HG02870 (cell line): ENCODE measurements at regions not wholly inside any gene's neighbourhood (a gene's known extent, or its start where the extent isn't known, plus 50 kb on each side); places are given as distances from the start of the nearest gene placed in this dataset.
"Not testable (repeated sequence)": the region's sequence is repeated elsewhere in the genome, so short reads cannot be mapped to it uniquely, and the experiment has no call there.

ENCODE experiments used
- ATAC-seq: cut with Tn5 transposase; IDR thresholded peaks from one replicate; pipeline ENCODE4 v1.9.1; 2021; ENCODE audit warnings: mild to moderate bottlenecking, moderate library complexity; ENCODE audit not compliant: unreplicated experiment

GRCh38 chr7:25069900-25070443 is 55.1 kb downstream of the CYCS start:
- no peak for ATAC-seq

- ATAC-seq: no peak
These were observed 56.4 kb downstream of the CYCS start for GRCh38 chr7:25068502-25069213.

GRCh38 chr7:25067726-25068501 is 57.1 kb downstream of the CYCS start:
- ATAC-seq: no peak

GRCh38 chr7:25066253-25066652 is 58.8 kb downstream of the CYCS start:
- ATAC-seq: no peak

- no peak for ATAC-seq
These were observed 62.7 kb downstream of the CYCS start for GRCh38 chr7:25062380-25062779.

GRCh38 chr7:25060487-25061055 is 64.5 kb downstream of the CYCS start:
- no peak for ATAC-seq

GRCh38 chr7:25059576-25059975 is 65.5 kb downstream of the CYCS start:
- no peak for ATAC-seq

- ATAC-seq: no peak
These were observed 68.7 kb downstream of the CYCS start for GRCh38 chr7:25056368-25056767.

- no peak for ATAC-seq
These were observed 69.4 kb downstream of the CYCS start for GRCh38 chr7:25055520-25056220.

GRCh38 chr7:25054819-25055519 is 70.1 kb downstream of the CYCS start:
- no peak for ATAC-seq

GRCh38 chr7:25050223-25050622 is 70.2 kb upstream of the OSBPL3 start:
- no peak for ATAC-seq

GRCh38 chr7:25048444-25048834 is 68.5 kb upstream of the OSBPL3 start:
- no peak for ATAC-seq

- ATAC-seq: not testable (repeated sequence)
These were observed 67.8 kb upstream of the OSBPL3 start for GRCh38 chr7:25047571-25048443.

- ATAC-seq: no peak
These were observed 57.3 kb upstream of the OSBPL3 start for GRCh38 chr7:25037325-25037724.

- no peak for ATAC-seq
These were observed 55.3 kb upstream of the OSBPL3 start for GRCh38 chr7:25035274-25035673.

GRCh38 chr7:25034136-25034535 is 54.2 kb upstream of the OSBPL3 start:
- no peak for ATAC-seq

- ATAC-seq: no peak
These were observed 53.1 kb upstream of the OSBPL3 start for GRCh38 chr7:25032774-25033743.

GRCh38 chr7:25031432-25031831 is 51.5 kb upstream of the OSBPL3 start:
- peak; percentile 20 for ATAC-seq
